ENCODE measurements at regions not wholly inside any gene's neighbourhood (a gene's known extent, or its start where the extent isn't known, plus 50 kb on each side); places are given as distances from the start of the nearest gene placed in this dataset.

- TF ChIP-seq ZNF580 (tag by site-specific recombination; IDR thresholded peaks at IDR 0.05) (no peak), ZBTB7A (tag by site-specific recombination; IDR thresholded peaks at IDR 0.05; ENCODE audit: low read depth) (no peak), ZFHX2 (tag by site-specific recombination; conservative IDR thresholded peaks at IDR 0.05) (peak; percentile 49), TSHZ1 (tag by site-specific recombination; IDR thresholded peaks at IDR 0.05; ENCODE audit: borderline replicate concordance) (peak; percentile 27; the same call in 1 of the 2 replicates), ZNF324 (tag by site-specific recombination; IDR thresholded peaks at IDR 0.05) (0 out of 2 replicates have a peak, but pooled peaks have one; percentile 8), ZNF24 (tag by site-specific recombination; IDR thresholded peaks at IDR 0.05) (peak; percentile 96), ZNF704 (tag by site-specific recombination; IDR thresholded peaks at IDR 0.05) (no peak), ZNF549 (tag by site-specific recombination; IDR thresholded peaks at IDR 0.05) (no peak), ZSCAN4 (tag by site-specific recombination; IDR thresholded peaks at IDR 0.05) (no peak), OVOL3 (tag by site-specific recombination; IDR thresholded peaks at IDR 0.05) (peak; percentile 70), ZNF596 (tag by site-specific recombination; IDR thresholded peaks at IDR 0.05) (peak; percentile 58; the same call in 1 of the 2 replicates), ZNF292 (tag by site-specific recombination; IDR thresholded peaks at IDR 0.05; ENCODE audit: borderline replicate concordance, low read depth) (no peak), EGR2 (tag by site-specific recombination; IDR thresholded peaks at IDR 0.05; ENCODE audit: low read depth) (no peak), ZNF350 (tag by site-specific recombination; IDR thresholded peaks at IDR 0.05) (no peak), SP2 (tag by site-specific recombination; IDR thresholded peaks at IDR 0.05) (no peak), ZNF501 (tag by site-specific recombination; IDR thresholded peaks at IDR 0.05) (peak; percentile 13; the same call in 1 of the 2 replicates), GLIS2 (tag by site-specific recombination; IDR thresholded peaks at IDR 0.05) (no peak), ZNF184 (tag by site-specific recombination; IDR thresholded peaks at IDR 0.05) (no peak), REPIN1 (tag by site-specific recombination; IDR thresholded peaks at IDR 0.05; ENCODE audit: low read depth) (no peak), GLIS1 (tag by site-specific recombination; IDR thresholded peaks at IDR 0.05) (peak; percentile 96), INSM2 (tag by site-specific recombination; IDR thresholded peaks at IDR 0.05) (no peak; the same call in 1 of the 2 replicates), ZBTB6 (tag by site-specific recombination; IDR thresholded peaks at IDR 0.05) (no peak; the same call in 1 of the 2 replicates), ZNF555 (tag by site-specific recombination; conservative IDR thresholded peaks at IDR 0.05) (no peak), MZF1 (tag by site-specific recombination; IDR thresholded peaks at IDR 0.05; ENCODE audit: borderline replicate concordance) (peak; percentile 68; the same call in 1 of the 2 replicates), ZFP41 (tag by site-specific recombination; IDR thresholded peaks at IDR 0.05; ENCODE audit: borderline replicate concordance) (no peak), MYNN (tag by site-specific recombination; IDR thresholded peaks at IDR 0.05; ENCODE audit: borderline replicate concordance) (no peak)
These were observed 55.8 kb upstream of the DNAH14 start (continued) for GRCh38 chr1:224873434-224874369.

Measured in HEK293 (cell line).